HEK293 (cell line): ENCODE measurements at regions not wholly inside any gene's neighbourhood (a gene's known extent, or its start where the extent isn't known, plus 50 kb on each side); places are given as distances from the start of the nearest gene placed in this dataset.

Experiments
- CTCF ChIA-PET: fragments of 350-600 bp; formaldehyde crosslinking; extraction: SDS; loops from one replicate; lab custom pipeline; 2021; ENCODE audit warnings: antibody characterized with exemption; lab: Yijun Ruan, JAX
- POLR2A ChIA-PET: fragments of 300-600 bp; formaldehyde crosslinking; extraction: SDS; loops from one replicate; lab custom pipeline; 2020; ENCODE audit warnings: antibody characterized with exemption, inconsistent platforms; lab: Yijun Ruan, JAX
- H3K27ac ChIP-seq: fragments of 200-500 bp; sonication (Bioruptor generic); 2 replicates; pipeline ENCODE4 v1.5.1; 2014; ENCODE audit warnings: low read depth, low read length, control low read depth, inconsistent platforms; ENCODE audit errors: extremely low read depth
- H3K36me3 ChIP-seq, 2 experiments: fragments of 200-500 bp in 1 of 2; sonication (Bioruptor generic) in 1 of 2; 1 replicate in 1 of 2; 2 replicates in 1 of 2; pipeline ENCODE4 v1.5.1; 2014 to 2017; ENCODE audit warnings: inconsistent platforms in 2 of 2, low read length in 2 of 2; ENCODE audit not compliant: control insufficient read depth in 2 of 2, insufficient read depth in 1 of 2
- H3K4me1 ChIP-seq: fragments of 200-500 bp; sonication (Bioruptor generic); 2 replicates; pipeline ENCODE4 v1.5.1; 2014; ENCODE audit warnings: mild to moderate bottlenecking, low read length, inconsistent platforms; ENCODE audit not compliant: control insufficient read depth, insufficient read depth
- H3K4me3 ChIP-seq: 2 replicates; pipeline ENCODE4 v1.5.1; 2011; ENCODE audit warnings: low read depth, mild to moderate bottlenecking, control low read depth, low read length, moderate library complexity
- H3K9me3 ChIP-seq: fragments of 200-500 bp; sonication (Bioruptor generic); 2 replicates; pipeline ENCODE4 v1.5.1; 2014; ENCODE audit warnings: low read depth, low read length, inconsistent platforms; ENCODE audit not compliant: control insufficient read depth, insufficient read depth
- BCL11B ChIP-seq: fragments of 450-650 bp; formaldehyde crosslinking; IDR thresholded peaks from 2 replicates; pipeline ENCODE4 v1.5.1; 2016; ENCODE audit warnings: low read depth, missing biosample characterization, missing genetic modification characterization
- GFI1B ChIP-seq: fragments of 450-650 bp; formaldehyde crosslinking; IDR thresholded peaks from 2 replicates; pipeline ENCODE4 v1.5.1; 2016; ENCODE audit warnings: missing biosample characterization, missing genetic modification characterization
- HOXC10 ChIP-seq: sonication (generic); formaldehyde crosslinking; IDR thresholded peaks from 2 replicates; pipeline ENCODE4 v1.8.1; 2023; ENCODE audit warnings: mild to moderate bottlenecking, missing genetic modification reagents
- KLF1 ChIP-seq: fragments of 450-650 bp; formaldehyde crosslinking; IDR thresholded peaks from 2 replicates; pipeline ENCODE4 v1.5.1; 2016; ENCODE audit warnings: missing biosample characterization, missing genetic modification characterization
- MYNN ChIP-seq: fragments of 450-650 bp; formaldehyde crosslinking; IDR thresholded peaks from 2 replicates; pipeline ENCODE4 v1.5.1; 2016; ENCODE audit warnings: missing biosample characterization, missing genetic modification characterization, borderline replicate concordance
- PRDM6 ChIP-seq: fragments of 450-650 bp; formaldehyde crosslinking; IDR thresholded peaks from 2 replicates; pipeline ENCODE4 v1.5.1; 2017; ENCODE audit warnings: missing biosample characterization, missing genetic modification characterization
- SP3 ChIP-seq: fragments of 450-650 bp; formaldehyde crosslinking; IDR thresholded peaks from 2 replicates; pipeline ENCODE4 v1.5.1; 2016; ENCODE audit warnings: missing biosample characterization, missing genetic modification characterization
- SP7 ChIP-seq: fragments of 450-650 bp; formaldehyde crosslinking; IDR thresholded peaks from 2 replicates; pipeline ENCODE4 v1.5.1; 2016; ENCODE audit warnings: missing biosample characterization, missing genetic modification characterization
- ZBTB17 ChIP-seq: fragments of 450-650 bp; formaldehyde crosslinking; IDR thresholded peaks from 2 replicates; pipeline ENCODE4 v1.5.1; 2016; ENCODE audit warnings: missing biosample characterization, missing genetic modification characterization
- ZNF174 ChIP-seq: fragments of 450-650 bp; formaldehyde crosslinking; IDR thresholded peaks from 2 replicates; pipeline ENCODE4 v1.5.0; 2017; ENCODE audit warnings: missing biosample characterization, mild to moderate bottlenecking, missing genetic modification characterization
- ZNF184 ChIP-seq: fragments of 450-650 bp; IDR thresholded peaks from 2 replicates; pipeline ENCODE4 v1.5.1; 2018; ENCODE audit warnings: missing biosample characterization, mild to moderate bottlenecking, missing genetic modification characterization
- ZNF248 ChIP-seq: fragments of 450-650 bp; formaldehyde crosslinking; IDR thresholded peaks from 2 replicates; pipeline ENCODE4 v1.5.1; 2017; ENCODE audit warnings: missing biosample characterization, missing genetic modification characterization
- ZNF335 ChIP-seq: fragments of 450-650 bp; formaldehyde crosslinking; conservative IDR thresholded peaks from 2 replicates; pipeline ENCODE4 v1.5.1; 2016; ENCODE audit warnings: missing biosample characterization, missing genetic modification characterization
- ZNF341 ChIP-seq: fragments of 450-650 bp; formaldehyde crosslinking; IDR thresholded peaks from 2 replicates; pipeline ENCODE4; 2016; ENCODE audit warnings: low read depth, missing biosample characterization, missing genetic modification characterization
- ZNF433 ChIP-seq: fragments of 450-650 bp; formaldehyde crosslinking; IDR thresholded peaks from 2 replicates; pipeline ENCODE4 v1.5.1; 2016; ENCODE audit warnings: missing biosample characterization, missing genetic modification characterization, low read depth
- ZNF514 ChIP-seq: fragments of 450-650 bp; formaldehyde crosslinking; IDR thresholded peaks from 2 replicates; pipeline ENCODE4 v1.5.1; 2016; ENCODE audit warnings: missing biosample characterization, missing genetic modification characterization
- ZNF521 ChIP-seq: fragments of 450-650 bp; formaldehyde crosslinking; IDR thresholded peaks from 2 replicates; pipeline ENCODE4 v1.5.1; 2017; ENCODE audit warnings: missing biosample characterization, mild to moderate bottlenecking, missing genetic modification characterization
- ZNF624 ChIP-seq: fragments of 450-650 bp; formaldehyde crosslinking; IDR thresholded peaks from 2 replicates; pipeline ENCODE4 v1.5.1; 2017; ENCODE audit warnings: missing biosample characterization, missing genetic modification characterization
- ZNF677 ChIP-seq: fragments of 450-650 bp; IDR thresholded peaks from 2 replicates; pipeline ENCODE4 v1.5.0; 2018; ENCODE audit warnings: missing biosample characterization, mild to moderate bottlenecking, missing genetic modification characterization, moderate library complexity
- ZNF76 ChIP-seq: fragments of 450-650 bp; formaldehyde crosslinking; IDR thresholded peaks from 2 replicates; pipeline ENCODE4; 2016; ENCODE audit warnings: low read depth, missing biosample characterization, missing genetic modification characterization, borderline replicate concordance
- ZXDB ChIP-seq: fragments of 450-650 bp; formaldehyde crosslinking; IDR thresholded peaks from 2 replicates; pipeline ENCODE4 v1.5.1; 2016; ENCODE audit warnings: missing biosample characterization, missing genetic modification characterization
- TF ChIP-seq, protein P1 (sequence below): fragments of 450-650 bp; formaldehyde crosslinking; IDR thresholded peaks from 2 replicates; pipeline ENCODE4 v1.5.1; 2016; ENCODE audit warnings: missing biosample characterization, missing genetic modification characterization

DNA sequence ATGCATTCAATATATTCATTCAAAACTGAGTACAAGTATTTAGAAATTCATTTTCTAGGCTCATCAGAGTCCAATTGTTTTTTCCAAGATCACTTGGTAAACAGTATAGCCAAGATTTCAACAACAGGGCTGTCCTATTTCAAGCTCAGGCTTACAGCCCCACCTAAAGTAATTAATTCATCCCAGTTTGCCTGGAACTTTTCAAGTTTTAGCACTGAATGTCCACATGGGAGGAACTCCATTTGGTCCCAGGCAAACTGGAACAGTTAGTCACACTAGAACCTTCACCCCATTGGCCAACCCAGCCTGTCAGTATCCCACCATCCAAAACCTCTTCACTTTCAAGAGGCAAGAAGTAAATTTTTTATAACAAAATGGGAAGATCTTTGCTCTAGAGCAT lies 210.9 kb downstream of the DPY19L2 start:
- CTCF ChIA-PET: interaction anchor here (1.5 kb wide), 1 partner anchor 37 kb away, joined by 4 read pairs; no protein-coding TSS in a partner anchor
- Histone ChIP-seq H3K36me3 (no peaks in the 10 kb centered on the region), H3K4me1 (no peaks in the 10 kb centered on the region), H3K4me3 (no peak overlapping the region), H3K9me3 (no peaks in the 10 kb centered on the region), H3K27ac (no peak overlapping the region)
- POLR2A ChIA-PET: no interaction called here
- TF ChIP-seq BCL11B (tag by site-specific recombination) (no peak), ZNF514 (tag by site-specific recombination) (no peak), KLF1 (tag by site-specific recombination) (no peak), HOXC10 (CRISPR knock-in tag) (no peak)
- TF ChIP-seq, protein P1, sequence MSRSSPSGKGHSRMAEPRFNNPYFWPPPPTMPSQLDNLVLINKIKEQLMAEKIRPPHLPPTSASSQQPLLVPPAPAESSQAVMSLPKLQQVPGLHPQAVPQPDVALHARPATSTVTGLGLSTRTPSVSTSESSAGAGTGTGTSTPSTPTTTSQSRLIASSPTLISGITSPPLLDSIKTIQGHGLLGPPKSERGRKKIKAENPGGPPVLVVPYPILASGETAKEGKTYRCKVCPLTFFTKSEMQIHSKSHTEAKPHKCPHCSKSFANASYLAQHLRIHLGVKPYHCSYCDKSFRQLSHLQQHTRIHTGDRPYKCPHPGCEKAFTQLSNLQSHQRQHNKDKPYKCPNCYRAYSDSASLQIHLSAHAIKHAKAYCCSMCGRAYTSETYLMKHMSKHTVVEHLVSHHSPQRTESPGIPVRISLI (tag by site-specific recombination): no peak

- Histone ChIP-seq H3K4me1 (no peaks in the 10 kb centered on the region), H3K9me3 (no peaks in the 10 kb centered on the region), H3K27ac (no peak overlapping the region), H3K36me3 (no peaks in the 10 kb centered on the region), H3K4me3 (no peak overlapping the region)
- ChIA-PET CTCF (interaction anchor here (0.5 kb wide), 1 partner anchor 92 kb away, joined by 3 read pairs; no protein-coding TSS in a partner anchor), POLR2A (no interaction called here)
- no peak for TF ChIP-seq ZNF624
- no peak for TF ChIP-seq ZNF76 (tag by site-specific recombination)
- TF ChIP-seq GFI1B (tag by site-specific recombination): no peak
- no peak for TF ChIP-seq ZNF248 (tag by site-specific recombination)
Measured at GRCh38 chr12:63450816-63451215, 217.5 kb downstream of the DPY19L2 start.

- no peak overlapping the region for H3K4me3 ChIP-seq
- H3K27ac ChIP-seq: no peak overlapping the region
- H3K9me3 ChIP-seq: no peaks in the 10 kb centered on the region
- peaks cover 2% of the 10 kb centered on the region; the same call in 1 of the 2 replicates for H3K4me1 ChIP-seq
- POLR2A ChIA-PET: no interaction called here
- TF ChIP-seq ZNF433 (tag by site-specific recombination): no peak
- TF ChIP-seq MYNN: no peak
- TF ChIP-seq ZNF184: no peak
- TF ChIP-seq, all 188 proteins: peak for 0
- H3K36me3 ChIP-seq: no peaks in the 10 kb centered on the region
- CTCF ChIA-PET: interaction anchor here (0.5 kb wide), 1 partner anchor 91 kb away, joined by 3 read pairs; no protein-coding TSS in a partner anchor
Measured at GRCh38 chr12:63450334-63450733, 218.0 kb downstream of the DPY19L2 start.

- no peak overlapping the region for H3K27ac ChIP-seq
- H3K9me3 ChIP-seq: no peaks in the 10 kb centered on the region
- TF ChIP-seq ZXDB: no peak
- TF ChIP-seq SP3 (tag by site-specific recombination): 0 out of 2 replicates have a peak, but pooled peaks have one; percentile 12
- CTCF ChIA-PET: no interaction called here
- H3K4me1 ChIP-seq: peaks cover 6% of the 10 kb centered on the region
- no peak overlapping the region for H3K4me3 ChIP-seq
- H3K36me3 ChIP-seq: no peaks in the 10 kb centered on the region
- POLR2A ChIA-PET: no interaction called here
Measured at GRCh38 chr12:63445224-63445880, 222.9 kb downstream of the DPY19L2 start.

- Histone ChIP-seq H3K36me3 (no peaks in the 10 kb centered on the region), H3K27ac (no peak overlapping the region), H3K4me1 (peaks cover 10% of the 10 kb centered on the region), H3K9me3 (no peaks in the 10 kb centered on the region), H3K4me3 (no peak overlapping the region)
- POLR2A ChIA-PET: no interaction called here
- CTCF ChIA-PET: interaction anchor here (1.0 kb wide), 1 partner anchor 20 kb away, joined by 5 read pairs; no protein-coding TSS in a partner anchor
- peak; percentile 94 for TF ChIP-seq ZNF335 (tag by site-specific recombination)
- no peak for TF ChIP-seq ZNF521 (tag by site-specific recombination)
- peak; percentile 36; the same call in 1 of the 2 replicates for TF ChIP-seq SP7 (tag by site-specific recombination)
- peak; percentile 61 for TF ChIP-seq PRDM6 (tag by site-specific recombination)
- peak; percentile 71 for TF ChIP-seq ZNF341 (tag by site-specific recombination)
- TF ChIP-seq ZNF174: no peak
- no peak for TF ChIP-seq ZNF677
- peak; percentile 63 for TF ChIP-seq ZBTB17
Measured at GRCh38 chr12:63440048-63440447, 228.2 kb downstream of the DPY19L2 start.
